ENCODE measurements at regions not wholly inside any gene's neighbourhood (a gene's known extent, or its start where the extent isn't known, plus 50 kb on each side); places are given as distances from the start of the nearest gene placed in this dataset.
"Not testable (repeated sequence)": the region's sequence is repeated elsewhere in the genome, so short reads cannot be mapped to it uniquely, and the experiment has no call there.

GRCh38 chr10:78435484-78436221, 402.0 kb downstream of the RPS24 start:
- DNase-seq, result no peak
- intact Hi-C loops (cut with DNase I), result no loop called here

- intact Hi-C loops (cut with DNase I), result no loop called here
Observed at GRCh38 chr10:78436222-78436573, 402.5 kb downstream of the RPS24 start.

GRCh38 chr10:78436706-78437406, 403.2 kb downstream of the RPS24 start:
- no peak for DNase-seq

More at GRCh38 chr10:78436222-78436573, 402.5 kb downstream of the RPS24 start:
- no peak for DNase-seq

GRCh38 chr10:78437407-78437768, 403.7 kb downstream of the RPS24 start:
- intact Hi-C loops (cut with DNase I), result no loop called here
- no peak for DNase-seq

More at GRCh38 chr10:78436706-78437406, 403.2 kb downstream of the RPS24 start:
- intact Hi-C loops (cut with DNase I), result no loop called here

GRCh38 chr10:78437998-78438906, 404.6 kb downstream of the RPS24 start:
- intact Hi-C loops (cut with DNase I), result no loop called here
- peak in 2 of 10 donors; percentile 47 to 82 for DNase-seq

- no peak for DNase-seq
- intact Hi-C loops (cut with DNase I), result no loop called here
Observed at GRCh38 chr10:78438907-78439809, 405.5 kb downstream of the RPS24 start.

GRCh38 chr10:78441010-78441409, 407.3 kb downstream of the RPS24 start:
- no peak for DNase-seq
- intact Hi-C loops (cut with DNase I), result no loop called here

GRCh38 chr10:78441694-78442093, 408.0 kb downstream of the RPS24 start:
- no peak for DNase-seq
- intact Hi-C loops (cut with DNase I), result no loop called here

GRCh38 chr10:78442836-78443550, 409.3 kb downstream of the RPS24 start:
- intact Hi-C loops (cut with DNase I), result no loop called here
- peak in 1 of 10 donors; percentile 48 for DNase-seq

GRCh38 chr10:78443900-78444571, 410.4 kb downstream of the RPS24 start:
- peak in 1 of 10 donors; percentile 55 for DNase-seq
- intact Hi-C loops (cut with DNase I), result no loop called here

- intact Hi-C loops (cut with DNase I), result not testable (repeated sequence)
- peak in 1 of 10 donors; percentile 14 for DNase-seq
Observed at GRCh38 chr10:78444741-78445140, 411.1 kb downstream of the RPS24 start.

- intact Hi-C loops (cut with DNase I), result no loop called here
- DNase-seq, result no peak
Observed at GRCh38 chr10:78445308-78445707, 411.6 kb downstream of the RPS24 start.

GRCh38 chr10:78448470-78448869, 414.8 kb downstream of the RPS24 start:
- intact Hi-C loops (cut with DNase I), result no loop called here
- no peak for DNase-seq

- DNase-seq, result no peak
- intact Hi-C loops (cut with DNase I), result no loop called here
Observed at GRCh38 chr10:78448994-78449418, 415.3 kb downstream of the RPS24 start.

GRCh38 chr10:78449554-78449953, 415.9 kb downstream of the RPS24 start:
- intact Hi-C loops (cut with DNase I), result no loop called here
- DNase-seq, result no peak

GRCh38 chr10:78450239-78450638, 416.6 kb downstream of the RPS24 start:
- intact Hi-C loops (cut with DNase I), result no loop called here
- no peak for DNase-seq

GRCh38 chr10:78450807-78451485, 417.3 kb downstream of the RPS24 start:
- no peak for DNase-seq
- intact Hi-C loops (cut with DNase I), result no loop called here

- no peak for DNase-seq
Observed at GRCh38 chr10:78451592-78451991, 417.9 kb downstream of the RPS24 start.

More at GRCh38 chr10:78451592-78451991, 417.9 kb downstream of the RPS24 start:
- intact Hi-C loops (cut with DNase I), result no loop called here
